GM18520 (cell line): ENCODE measurements at regions not wholly inside any gene's neighbourhood (a gene's known extent, or its start where the extent isn't known, plus 50 kb on each side); places are given as distances from the start of the nearest gene placed in this dataset.
"Not testable (repeated sequence)": the region's sequence is repeated elsewhere in the genome, so short reads cannot be mapped to it uniquely, and the experiment has no call there.

Experiments used
- ATAC-seq: cut with Tn5 transposase; IDR thresholded peaks from one replicate; pipeline ENCODE4 v1.9.1; 2021; ENCODE audit not compliant: unreplicated experiment

GRCh38 chr1:222187566-222188332 lies 360.2 kb downstream of the HHIPL2 start:
- ATAC-seq, result no peak

GRCh38 chr1:222182641-222183040 lies 365.3 kb downstream of the HHIPL2 start:
- ATAC-seq, result no peak

GRCh38 chr1:222181191-222181590 lies 366.7 kb downstream of the HHIPL2 start:
- ATAC-seq, result no peak

GRCh38 chr1:222177496-222177895 lies 370.4 kb downstream of the HHIPL2 start:
- not testable (repeated sequence) for ATAC-seq

- ATAC-seq, result no peak
Observed at GRCh38 chr1:222171005-222171404, 376.9 kb downstream of the HHIPL2 start.

- ATAC-seq, result no peak
Observed at GRCh38 chr1:222168621-222169020, 379.3 kb downstream of the HHIPL2 start.

- ATAC-seq, result no peak
Observed at GRCh38 chr1:222167896-222168295, 380.0 kb downstream of the HHIPL2 start.

- peak; percentile 78 for ATAC-seq
Observed at GRCh38 chr1:222167111-222167510, 380.8 kb downstream of the HHIPL2 start.

GRCh38 chr1:222165629-222166028 lies 382.3 kb downstream of the HHIPL2 start:
- no peak for ATAC-seq

- ATAC-seq, result no peak
Observed at GRCh38 chr1:222163895-222164294, 384.0 kb downstream of the HHIPL2 start.

- ATAC-seq, result no peak
Observed at GRCh38 chr1:222161676-222162075, 386.2 kb downstream of the HHIPL2 start.

GRCh38 chr1:222157612-222158011 lies 390.3 kb downstream of the HHIPL2 start:
- ATAC-seq, result no peak

- no peak for ATAC-seq
Observed at GRCh38 chr1:222140206-222140605, 398.3 kb upstream of the DUSP10 start.

GRCh38 chr1:222138095-222138494 lies 396.2 kb upstream of the DUSP10 start:
- ATAC-seq, result no peak

GRCh38 chr1:222136869-222137268 lies 395.0 kb upstream of the DUSP10 start:
- ATAC-seq, result no peak

- ATAC-seq, result no peak
Observed at GRCh38 chr1:222129041-222129440, 387.2 kb upstream of the DUSP10 start.

- no peak for ATAC-seq
Observed at GRCh38 chr1:222127526-222128152, 385.8 kb upstream of the DUSP10 start.

GRCh38 chr1:222127096-222127495 lies 385.2 kb upstream of the DUSP10 start:
- ATAC-seq, result no peak

GRCh38 chr1:222126052-222126451 lies 384.2 kb upstream of the DUSP10 start:
- no peak for ATAC-seq

GRCh38 chr1:222124602-222125001 lies 382.7 kb upstream of the DUSP10 start:
- ATAC-seq, result no peak

- no peak for ATAC-seq
Observed at GRCh38 chr1:222123111-222123510, 381.2 kb upstream of the DUSP10 start.

- ATAC-seq, result no peak
Observed at GRCh38 chr1:222117809-222118208, 375.9 kb upstream of the DUSP10 start.
